Renal cortical epithelial cell (primary cell): ENCODE measurements at regions not wholly inside any gene's neighbourhood (a gene's known extent, or its start where the extent isn't known, plus 50 kb on each side); places are given as distances from the start of the nearest gene placed in this dataset.
"Not testable (repeated sequence)": the region's sequence is repeated elsewhere in the genome, so short reads cannot be mapped to it uniquely, and the experiment has no call there.

Experiments
- DNase-seq: peaks from one replicate; pipeline ENCODE4 v3.0.0-alpha.2; 2011; ENCODE audit warnings: low read depth

DNA sequence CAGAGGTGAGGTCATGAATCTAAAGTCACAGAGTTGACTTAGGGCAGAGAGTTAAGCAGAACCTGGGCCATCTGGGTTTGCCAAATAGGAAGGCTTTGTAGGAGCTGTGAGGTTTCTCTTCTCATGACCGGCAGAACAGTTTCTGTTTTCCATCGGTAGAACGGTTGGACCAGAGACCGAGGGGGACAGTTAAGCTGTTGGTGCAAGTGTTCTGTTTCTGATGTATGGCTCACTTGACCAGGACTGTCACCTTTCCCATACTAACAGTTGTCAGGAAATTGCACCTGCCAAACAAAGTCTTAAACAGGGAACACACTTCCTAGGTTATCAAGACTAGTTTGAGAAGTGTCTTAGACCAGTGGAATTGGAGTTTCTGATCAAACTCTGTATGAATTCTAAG lies 158.3 kb downstream of the PDCD6IP start:
- no peak for DNase-seq

DNA sequence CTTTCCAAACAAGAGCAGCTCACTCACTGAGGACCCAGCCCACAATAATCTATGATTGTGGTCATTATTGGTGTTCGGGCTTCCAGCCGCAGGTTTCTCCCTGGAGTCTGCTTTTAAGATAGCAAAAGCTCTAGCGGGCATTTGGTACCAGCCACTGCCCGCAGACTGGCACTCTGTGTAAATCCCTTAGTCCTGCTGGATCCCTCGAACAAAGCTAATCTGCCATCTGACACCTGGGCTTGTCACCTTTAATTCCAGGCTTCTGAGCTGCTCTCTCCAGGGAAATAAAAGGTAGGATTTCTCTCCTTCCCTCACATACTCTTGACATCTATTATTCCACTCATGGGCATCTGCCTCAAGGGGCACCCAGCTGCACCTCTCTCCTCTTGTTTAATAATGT lies 158.7 kb downstream of the PDCD6IP start:
- DNase-seq, result no peak

DNA sequence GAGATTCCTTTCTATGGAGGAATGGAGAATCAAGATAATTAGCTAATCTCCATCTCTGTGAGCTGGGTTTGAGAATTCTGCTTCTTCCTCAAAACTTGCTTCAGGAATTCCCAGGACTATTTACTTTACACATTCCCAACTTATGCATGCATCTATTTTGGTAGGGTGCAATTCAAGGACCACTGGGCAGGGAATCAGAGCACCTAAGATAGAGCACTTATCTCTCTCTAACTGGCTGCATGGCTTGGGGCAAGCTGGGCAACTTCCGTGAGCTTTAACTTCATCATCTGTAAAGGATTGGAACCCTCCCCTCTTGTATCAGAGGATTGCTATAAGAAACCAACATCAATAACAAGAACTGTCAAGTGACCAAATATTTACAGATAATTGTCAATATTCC lies 160.2 kb downstream of the PDCD6IP start:
- no peak for DNase-seq

DNA sequence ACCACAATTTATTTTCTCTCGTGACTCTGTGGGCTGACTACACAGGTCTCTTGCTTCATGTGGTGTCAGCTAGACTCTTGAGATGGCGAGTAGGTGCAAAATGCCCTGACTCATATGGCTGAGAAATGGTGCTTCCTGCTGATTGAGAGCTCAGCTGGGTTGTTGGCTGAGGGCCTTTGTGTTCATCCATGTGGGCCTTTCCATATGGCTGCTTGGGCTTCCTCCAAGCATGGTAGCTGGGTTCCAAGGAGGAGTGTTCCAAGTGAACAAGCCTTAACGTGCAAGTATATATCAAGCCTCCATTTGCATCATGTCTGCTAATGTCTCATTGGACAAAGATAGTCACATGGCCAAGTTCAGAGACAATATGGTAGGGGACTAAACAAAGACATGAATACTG lies 164.0 kb downstream of the PDCD6IP start:
- no peak for DNase-seq

DNA sequence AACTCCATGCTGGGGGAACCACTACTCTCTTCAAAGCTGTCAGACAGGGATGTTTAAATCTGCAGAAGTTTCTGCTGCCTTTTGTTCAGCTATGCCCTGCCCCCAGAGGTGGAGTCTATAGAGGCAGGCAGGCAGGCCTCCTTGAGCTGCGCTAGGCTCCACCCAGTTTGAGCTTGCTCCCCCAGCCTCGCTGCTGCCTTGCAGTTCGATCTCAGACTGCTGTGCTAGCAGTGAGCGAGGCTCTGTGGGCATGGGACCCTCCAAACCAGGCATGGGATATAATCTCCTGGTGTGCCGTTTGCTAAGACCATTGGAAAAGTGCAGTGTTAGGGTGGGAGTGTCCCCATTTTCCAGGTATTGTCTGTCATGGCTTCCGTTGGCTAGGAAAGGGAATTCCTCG lies 171.8 kb downstream of the PDCD6IP start:
- not testable (repeated sequence) for DNase-seq

DNA sequence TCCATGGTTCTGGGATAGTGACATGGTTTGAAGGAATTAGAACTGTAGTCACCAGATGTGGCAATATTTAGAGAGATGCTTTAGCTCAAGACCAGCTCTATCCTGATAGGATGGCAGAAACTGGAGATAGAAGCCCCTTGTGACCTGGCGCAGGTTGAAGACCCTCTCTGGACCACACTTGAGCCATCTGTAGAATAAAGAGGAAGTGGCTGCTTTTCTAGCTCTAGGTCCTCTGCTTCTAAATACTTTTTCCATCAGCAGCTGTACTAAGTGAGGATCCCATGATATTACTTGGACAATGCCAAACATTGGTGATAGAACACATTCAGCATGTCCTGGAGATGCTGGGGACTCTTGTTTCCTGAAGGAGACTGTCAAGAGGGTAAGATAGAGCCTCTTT lies 172.6 kb downstream of the PDCD6IP start:
- DNase-seq, result no peak

DNA sequence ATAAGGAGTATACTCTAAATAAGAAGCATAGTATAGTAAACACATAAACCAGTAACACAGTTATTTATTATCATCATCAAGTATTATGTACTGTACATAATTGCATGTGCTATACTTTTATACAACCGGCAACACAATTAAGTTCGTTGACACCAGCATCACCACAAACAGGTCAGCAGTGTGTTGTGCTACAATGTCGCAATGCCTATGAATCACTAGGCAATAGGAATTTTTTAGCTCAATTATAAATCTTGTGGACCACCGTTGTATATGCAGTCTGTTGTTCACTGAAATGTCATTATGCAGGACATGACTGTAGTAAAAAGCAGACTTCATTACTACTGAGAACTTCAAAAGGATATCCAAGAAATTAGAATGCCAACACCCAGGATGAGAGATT lies 177.0 kb downstream of the PDCD6IP start:
- DNase-seq, result peak; percentile 37

DNA sequence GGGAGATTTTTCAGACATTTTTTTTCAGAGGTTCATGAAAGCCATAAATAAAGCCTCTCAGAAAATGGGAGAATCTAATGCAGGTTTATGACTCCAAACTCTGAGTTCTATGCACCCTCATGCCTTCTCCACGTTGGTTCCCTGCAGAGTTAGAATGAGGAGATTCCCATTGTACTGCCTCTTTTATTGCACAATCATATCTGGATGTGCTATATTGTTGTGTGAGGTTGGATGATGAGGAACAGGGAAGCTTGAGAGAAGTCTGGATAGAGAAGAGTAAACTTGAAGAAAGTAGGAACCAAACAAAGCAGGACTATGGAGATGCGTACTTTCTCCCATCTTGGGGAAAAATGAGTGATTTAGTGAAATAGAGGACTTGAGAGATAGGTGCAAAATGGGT lies 178.8 kb downstream of the PDCD6IP start:
- no peak for DNase-seq

DNA sequence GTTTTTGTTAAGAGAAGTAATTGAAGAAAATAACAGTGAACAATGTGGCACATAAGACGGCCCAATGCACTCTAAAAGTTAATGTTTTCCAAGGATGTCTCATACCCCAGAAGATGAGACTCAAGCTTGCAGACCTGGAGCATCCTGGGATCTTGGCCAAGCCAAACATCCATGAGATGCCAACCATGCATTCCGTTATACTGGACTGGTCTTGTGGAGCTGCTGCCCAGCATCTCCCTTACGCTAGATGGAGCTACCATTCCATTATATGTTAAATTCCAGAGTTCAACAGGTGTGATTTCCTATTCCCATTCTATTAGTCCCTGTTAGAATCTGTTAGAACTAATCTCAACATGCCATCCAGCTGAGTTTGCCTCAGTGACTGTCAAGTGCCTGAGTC lies 181.8 kb downstream of the PDCD6IP start:
- DNase-seq, result peak; percentile 94

DNA sequence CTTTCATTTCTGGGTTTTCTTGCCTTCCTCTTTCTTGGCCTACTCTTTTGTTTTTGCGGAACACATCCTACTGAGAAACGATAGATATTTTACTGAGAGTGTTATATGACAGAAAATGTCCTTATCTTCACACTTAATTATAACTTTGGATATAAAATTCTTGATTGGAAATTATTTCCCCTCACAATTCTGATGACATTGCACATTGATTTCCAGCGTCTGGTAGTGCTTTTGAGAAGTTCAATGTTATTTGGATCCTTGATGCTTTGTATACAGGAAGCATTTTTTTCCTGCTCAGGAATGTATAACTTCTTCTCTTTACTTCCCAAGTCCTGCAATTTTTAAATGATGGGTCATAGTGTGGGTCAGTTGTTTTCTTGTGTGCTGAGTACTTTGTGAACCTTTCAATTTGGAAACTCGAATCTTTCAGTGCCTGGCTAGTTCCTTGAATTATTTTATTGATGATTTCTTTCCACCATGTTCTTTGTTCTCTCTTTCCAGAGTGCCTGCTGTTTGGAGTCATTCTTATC lies 183.9 kb downstream of the PDCD6IP start:
- DNase-seq, result no peak

DNA sequence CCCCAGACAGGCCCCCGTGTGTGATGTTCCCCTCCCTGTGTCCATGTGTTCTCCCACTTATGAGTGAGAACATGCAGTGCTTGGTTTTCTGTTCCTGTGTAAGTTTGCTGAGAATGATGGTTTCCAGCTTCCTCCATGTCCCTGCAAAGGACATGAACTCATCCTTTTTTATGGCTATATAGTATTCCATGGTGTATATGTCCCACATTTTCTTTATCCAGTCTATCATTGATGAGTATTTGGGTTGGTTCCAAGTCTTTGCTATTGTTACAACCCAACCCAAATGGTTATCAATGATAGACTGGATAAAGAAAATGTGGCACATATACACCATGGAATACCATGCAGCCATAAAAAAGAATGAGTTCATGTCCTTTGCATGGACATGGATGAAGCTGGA lies 184.5 kb downstream of the PDCD6IP start:
- not testable (repeated sequence) for DNase-seq

DNA sequence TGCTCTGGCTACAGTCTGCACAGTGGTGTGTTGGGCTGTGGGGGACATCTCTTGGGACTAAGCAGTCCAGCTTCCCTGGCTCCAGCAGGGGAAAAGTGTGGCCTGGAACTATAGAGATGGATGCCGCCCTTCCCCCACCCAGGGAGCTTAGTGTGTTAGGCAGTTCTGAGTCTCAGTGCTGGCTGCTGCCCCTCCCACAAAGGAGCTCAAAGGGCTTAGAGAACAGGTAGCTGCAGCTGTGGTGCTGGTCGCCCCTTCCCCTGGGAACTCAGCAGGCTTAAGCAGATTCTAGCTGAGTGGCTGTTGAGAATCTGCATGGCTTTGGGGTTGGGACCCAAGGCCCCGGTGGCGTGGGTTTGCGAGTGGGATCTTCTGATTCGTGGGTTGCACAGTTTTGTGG lies 190.8 kb downstream of the PDCD6IP start:
- no peak for DNase-seq

DNA sequence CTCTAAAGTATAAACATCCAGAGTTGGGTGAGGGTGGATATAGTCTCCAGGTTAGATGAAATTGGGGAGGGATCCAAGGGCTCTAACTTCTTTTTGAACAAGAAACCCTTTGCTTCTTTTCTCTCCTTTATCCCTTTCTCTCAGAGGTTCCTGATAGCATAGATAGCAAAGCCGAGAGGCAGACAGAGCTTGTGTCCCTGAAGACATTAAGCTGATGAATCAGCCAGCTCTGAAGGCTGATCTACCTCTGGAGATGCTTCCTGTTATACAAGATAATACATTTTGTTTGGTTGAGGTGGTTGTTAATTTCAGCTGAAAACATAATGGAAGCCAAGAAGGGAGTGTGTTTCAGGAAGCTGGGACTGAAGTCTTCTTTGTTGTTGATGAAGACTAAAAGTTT lies 193.2 kb downstream of the PDCD6IP start:
- DNase-seq, result no peak

DNA sequence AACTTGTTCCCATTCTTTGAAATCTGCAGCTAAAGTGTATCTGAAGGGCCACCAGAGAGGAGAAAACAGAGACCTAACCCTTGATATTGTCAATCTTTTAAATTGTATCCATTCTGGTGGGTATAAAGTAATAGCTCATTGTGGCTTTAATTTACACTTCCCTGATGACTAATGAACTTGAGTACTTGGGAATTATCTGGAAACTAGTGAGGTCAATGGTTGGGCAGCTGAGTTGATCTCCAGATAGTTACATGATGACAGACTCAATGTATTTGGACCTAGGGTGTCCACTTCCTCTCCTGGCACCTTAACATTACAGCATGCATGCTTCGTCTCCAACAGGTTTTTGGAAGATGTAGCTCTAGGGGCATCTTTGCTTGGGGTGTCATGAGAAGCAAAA lies 195.2 kb downstream of the PDCD6IP start:
- DNase-seq, result no peak

DNA sequence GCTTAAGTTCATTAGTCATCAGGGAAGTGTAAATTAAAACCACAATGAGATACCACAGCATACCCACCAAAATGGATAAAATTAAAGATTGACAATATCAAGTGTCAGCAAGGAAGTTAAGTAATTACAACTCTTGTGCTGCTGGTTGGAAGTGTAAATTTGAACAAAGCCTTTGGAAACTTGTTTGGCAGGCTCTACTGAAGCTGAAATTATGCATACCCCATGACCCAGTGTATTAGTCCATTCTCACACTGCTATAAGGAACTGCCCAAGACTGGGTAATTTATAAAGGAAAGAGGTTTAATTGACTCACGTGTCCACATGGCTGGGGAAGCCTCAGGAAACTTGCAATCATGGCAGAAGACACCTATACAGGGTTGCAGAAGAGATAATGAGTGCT lies 196.1 kb downstream of the PDCD6IP start:
- DNase-seq, result no peak

DNA sequence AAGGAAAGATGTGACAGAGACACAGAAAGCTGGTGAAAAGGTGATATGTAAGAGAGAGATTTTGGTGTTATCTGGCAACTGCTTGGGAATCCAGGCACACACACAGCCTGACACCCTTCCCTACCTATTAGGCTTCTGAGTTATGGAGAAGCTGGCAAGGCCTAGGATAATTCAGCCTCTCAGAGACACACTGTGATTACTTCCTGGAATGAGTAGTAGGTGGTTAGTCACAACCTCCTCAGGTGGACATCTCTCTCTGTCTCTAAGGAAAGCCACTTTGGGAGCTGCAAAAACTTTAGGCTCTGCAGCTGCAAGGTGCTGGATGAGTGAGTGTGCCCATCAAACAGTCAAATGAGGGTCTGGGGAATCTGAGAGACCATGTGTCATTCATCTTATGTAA lies 201.9 kb downstream of the PDCD6IP start:
- no peak for DNase-seq

DNA sequence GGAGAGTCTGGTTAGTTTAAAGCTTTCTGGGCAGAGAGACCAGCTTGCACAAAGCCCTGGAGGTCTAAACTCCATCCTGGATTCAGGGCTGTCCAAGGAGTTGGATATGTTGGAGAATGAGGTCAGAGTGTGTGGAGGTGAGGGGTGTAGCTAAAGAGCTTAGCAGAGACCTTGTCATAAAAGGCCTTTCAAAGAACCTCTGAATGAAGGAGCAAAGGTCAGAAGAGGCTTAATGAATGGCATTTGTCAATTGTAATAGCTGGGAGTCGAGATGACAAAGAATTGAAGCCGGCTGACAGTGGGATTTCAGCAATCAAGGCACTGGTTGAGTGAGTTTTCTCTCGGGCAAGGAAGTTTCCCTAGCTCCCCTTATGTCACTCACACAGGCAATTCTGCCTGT lies 202.6 kb downstream of the PDCD6IP start:
- DNase-seq, result no peak

DNA sequence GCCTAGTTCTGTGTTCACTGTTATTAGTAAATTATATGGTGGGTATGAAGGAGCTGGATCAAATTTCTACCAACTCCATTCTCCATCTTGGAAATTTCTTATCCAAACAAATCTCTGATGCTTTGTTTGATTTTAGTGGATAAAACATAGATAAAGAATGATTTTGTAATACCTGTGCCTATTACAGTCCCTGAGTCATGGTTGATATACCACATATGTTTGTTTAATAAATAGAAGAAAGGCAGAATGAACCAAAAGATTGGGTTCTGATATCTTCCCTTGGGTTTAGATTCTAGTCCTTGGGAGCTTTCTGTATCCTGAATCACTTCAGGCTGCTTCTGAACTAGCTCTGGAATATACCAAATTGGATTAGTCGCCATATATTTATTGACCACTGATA lies 203.6 kb downstream of the PDCD6IP start:
- DNase-seq, result no peak

DNA sequence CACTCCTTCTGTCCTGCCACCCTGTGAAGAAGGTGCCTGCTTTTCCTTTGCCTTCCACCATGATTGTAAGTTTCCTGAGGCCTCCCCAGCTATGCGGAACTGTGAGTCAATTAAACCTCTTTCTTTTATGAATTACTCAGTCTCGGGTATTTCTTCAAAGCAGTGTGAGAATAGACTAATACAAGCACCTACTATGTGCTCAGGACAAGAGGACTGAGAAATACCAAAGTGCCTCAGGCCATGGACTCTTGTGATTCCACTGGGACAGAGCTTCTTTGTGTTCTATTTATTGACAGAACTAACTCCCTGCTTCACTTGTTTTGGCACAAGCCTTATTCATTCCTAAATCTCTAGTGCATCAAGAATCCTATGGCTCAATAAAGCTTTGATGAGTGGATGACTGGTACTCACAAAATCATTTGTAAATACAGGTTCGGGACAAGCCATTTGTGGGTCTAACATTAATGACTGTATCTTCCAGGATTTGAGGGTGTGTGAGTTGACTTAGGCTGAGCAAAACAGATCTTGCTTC lies 204.2 kb downstream of the PDCD6IP start:
- no peak for DNase-seq

DNA sequence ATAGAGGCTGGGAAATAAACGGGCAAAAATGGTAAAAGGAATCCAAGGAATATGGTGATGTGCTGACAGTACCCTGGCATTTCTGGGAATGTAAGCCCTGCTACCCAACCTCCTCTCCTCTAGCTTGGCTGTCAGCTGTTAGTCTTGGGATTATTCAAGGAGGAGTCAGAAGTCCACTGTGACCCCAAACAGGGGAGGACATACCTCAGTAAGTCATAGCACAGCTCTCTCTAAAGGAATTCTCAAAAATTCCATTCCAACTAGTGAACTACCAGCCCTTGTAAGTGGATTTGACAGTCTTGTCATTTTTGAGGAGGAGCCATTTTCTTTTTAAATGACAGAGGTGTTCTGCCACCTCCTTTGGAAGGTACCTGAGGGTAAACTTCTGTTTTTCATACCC lies 207.5 kb downstream of the PDCD6IP start:
- DNase-seq, result peak; percentile 30

DNA sequence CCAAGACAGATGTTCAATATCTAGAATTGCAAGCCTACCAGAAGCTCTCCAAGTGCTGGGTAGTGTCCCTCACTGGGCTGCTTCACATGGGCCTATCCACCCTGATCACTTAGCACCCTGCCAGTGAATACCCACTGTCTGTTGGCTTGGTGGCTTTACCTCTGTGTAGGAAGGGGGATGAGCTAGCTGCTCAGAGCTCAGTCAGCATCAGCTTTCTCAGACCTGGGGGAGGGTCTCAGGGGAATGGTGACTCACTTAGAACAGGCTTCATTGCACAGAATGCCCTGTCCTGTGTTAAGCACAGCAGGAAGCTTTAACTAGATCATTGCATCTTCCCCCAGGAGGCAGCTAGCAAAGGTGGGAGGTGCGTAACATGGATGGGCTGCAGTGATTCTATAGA lies 209.8 kb downstream of the PDCD6IP start:
- DNase-seq, result peak; percentile 61

DNA sequence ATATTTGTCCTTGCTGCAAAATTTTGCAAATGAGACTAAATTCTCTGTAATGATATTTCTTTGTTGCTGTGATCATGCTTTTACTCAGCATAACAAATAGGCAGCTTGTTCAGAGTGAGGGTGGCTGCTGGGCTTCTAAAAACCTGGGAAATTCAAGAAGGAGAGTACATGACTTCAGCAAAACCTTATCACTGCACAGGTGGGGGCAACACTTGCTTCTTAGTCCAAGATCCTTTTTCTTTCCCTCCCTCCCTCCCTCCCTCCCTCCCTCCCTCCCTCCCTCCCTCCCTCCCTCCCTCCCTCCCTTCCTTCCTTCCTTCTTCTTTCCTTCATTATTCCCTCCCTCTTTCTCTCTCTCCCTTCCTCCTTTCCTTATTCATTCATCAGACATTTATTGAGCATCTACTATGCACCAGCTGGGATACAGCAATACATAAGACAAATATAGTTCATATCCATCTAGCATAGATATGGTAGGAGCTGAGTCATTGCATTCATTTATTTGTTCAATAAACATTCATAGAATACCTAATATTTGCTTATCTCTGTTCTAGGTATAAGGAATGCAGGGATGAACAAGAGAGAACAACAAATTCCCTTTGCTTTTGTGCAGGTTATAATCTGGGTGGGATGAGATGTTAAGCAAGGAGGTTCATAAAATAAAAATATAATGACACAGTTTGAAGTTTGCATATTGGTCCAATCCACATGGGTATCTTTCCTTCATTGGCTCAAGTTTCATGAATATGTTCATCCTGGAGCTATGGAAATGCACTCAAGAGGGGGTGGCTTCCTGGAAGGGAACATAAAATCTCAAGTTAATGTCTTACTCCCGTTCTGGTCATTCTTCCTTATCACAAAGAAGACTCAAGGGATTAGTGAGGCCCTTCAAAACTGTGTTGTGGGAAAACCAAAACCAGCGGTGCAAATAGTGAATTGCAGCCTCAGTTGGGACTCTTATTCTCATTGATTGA lies 210.7 kb downstream of the PDCD6IP start:
- DNase-seq, result peak; percentile 48
